Body of pancreas (tissue), 4 donors: ENCODE measurements at regions not wholly inside any gene's neighbourhood (a gene's known extent, or its start where the extent isn't known, plus 50 kb on each side); places are given as distances from the start of the nearest gene placed in this dataset.

Source experiments
- ATAC-seq: fragments of 150-250 bp; one replicate; pipeline ENCODE4 v1.9.1; 2016
- DNase-seq, 4 donors: peaks; one replicate each; pipeline ENCODE4 v3.0.0-alpha.2; 2019
- H3K27ac ChIP-seq, 4 donors: fragments of 200-600 bp; sonication (generic); 1 replicate in 3 of 4; 2 replicates in 1 of 4; pipeline versions ENCODE4 v1.5.1 to v1.6.1; 2016 to 2019; ENCODE audit warnings: mild to moderate bottlenecking in 1 of 4, mixed read lengths in 1 of 4, moderate library complexity in 1 of 4
- H3K27me3 ChIP-seq, 2 donors: fragments of 200-600 bp; sonication (generic); one replicate each; pipeline ENCODE4 v1.6.0; 2016; ENCODE audit warnings: mild to moderate bottlenecking in 1 of 2
- H3K36me3 ChIP-seq, 2 donors: fragments of 200-600 bp; sonication (generic); replicated peaks in 1 of 2; 2 replicates each; pipeline ENCODE4 v1.5.1; 2016; ENCODE audit warnings: low read depth in 2 of 2; ENCODE audit not compliant: insufficient read depth in 1 of 2
- H3K4me1 ChIP-seq: fragments of 200-600 bp; sonication (generic); one replicate; pipeline ENCODE4 v1.6.0; 2016
- H3K4me3 ChIP-seq, 2 donors: fragments of 200-600 bp; sonication (generic); 1 replicate in 1 of 2; 2 replicates in 1 of 2; pipeline ENCODE4 v1.5.1; 2016 to 2019
- H3K9me3 ChIP-seq, 3 donors: fragments of 200-600 bp; sonication (generic); 1 replicate in 2 of 3; 2 replicates in 1 of 3; pipeline ENCODE4 v1.5.1; 2016
- POLR2A ChIP-seq, 3 donors: fragments of 450-650 bp; IDR thresholded peaks; one replicate each; pipeline ENCODE4 v1.6.1; 2016; ENCODE audit warnings: antibody characterized with exemption in 3 of 3, mild to moderate bottlenecking in 2 of 3
- WGBS, 2 donors: methylation state at CpG; one replicate each; pipeline ENCODE4 v1.1.5; 2017; 5-methylcytosine and 5-hydroxymethylcytosine counted together
- intact Hi-C: fragments of 100-400 bp; cut with DNase I; formaldehyde crosslinking; loops from one replicate; pipeline ENCODE4 v1.15.1; 2023
- TF ChIP-seq, protein P1 (sequence below), 7 experiments: fragments of 450-650 bp in 4 of 7; fragments of 200-600 bp in 3 of 7; sonication (generic) in 3 of 7; IDR thresholded peaks; one replicate each; pipeline ENCODE4 v1.5.1; 2016 to 2019; ENCODE audit warnings: antibody characterized with exemption in 7 of 7

DNA sequence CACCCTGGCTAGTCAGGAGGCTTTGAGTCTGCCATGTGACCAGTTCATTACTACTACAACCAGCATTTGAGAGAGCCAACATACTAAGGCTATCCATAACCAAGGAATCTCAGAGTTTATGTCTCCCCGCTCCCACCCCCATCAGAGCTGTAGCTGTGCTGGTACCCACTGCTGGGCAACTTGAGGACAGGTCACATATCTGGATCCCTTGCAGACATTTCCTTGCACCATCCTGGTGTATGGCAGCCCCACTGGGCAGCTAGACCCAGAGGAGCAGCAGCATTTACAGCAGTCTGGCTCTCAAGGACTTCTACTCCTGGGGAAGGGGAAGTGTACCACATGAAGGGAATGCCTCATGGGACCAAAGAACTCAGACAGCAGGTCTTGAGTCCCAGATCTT, 160.8 kb upstream of the ST8SIA2 start:
- TF ChIP-seq POLR2A (IDR thresholded peaks at IDR 0.05), result no peak
- WGBS, 2 donors, result 75 to 92% methylated on average over 1 of the region's 1 CpG
- no peaks in the 10 kb centered on the region for H3K9me3 ChIP-seq
- no peaks in the 10 kb centered on the region for H3K27me3 ChIP-seq
- DNase-seq (no peak), ATAC-seq (no peak)
- no peaks in the 10 kb centered on the region for H3K36me3 ChIP-seq
- H3K27ac ChIP-seq, result no peak overlapping the region
- intact Hi-C loops, result no loop called here
- H3K4me1 ChIP-seq, result no peaks in the 10 kb centered on the region
- no peak overlapping the region for H3K4me3 ChIP-seq

DNA sequence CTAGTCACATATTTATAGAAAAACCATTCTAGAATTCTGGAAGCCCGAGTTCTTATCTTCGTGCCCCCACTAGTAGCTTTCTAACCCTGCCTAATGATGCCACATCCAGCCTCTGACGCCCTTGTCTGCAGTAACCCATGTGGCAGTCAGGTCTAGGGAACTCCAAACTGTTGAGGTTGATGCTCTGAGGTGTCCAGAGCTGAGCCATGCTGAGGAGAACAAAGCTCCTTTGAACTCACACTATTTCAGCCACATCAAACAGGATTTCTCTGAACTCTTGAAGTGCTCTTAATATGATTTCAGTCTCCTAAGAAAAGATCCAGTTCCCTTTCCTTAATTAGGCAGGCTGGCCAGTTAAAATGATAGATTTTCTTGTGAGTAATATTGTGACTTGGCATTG, 150.5 kb upstream of the ST8SIA2 start:
- Histone ChIP-seq H3K9me3 (no peaks in the 10 kb centered on the region), H3K27ac (no peak overlapping the region), H3K4me3 (no peak overlapping the region), H3K27me3 (no peaks in the 10 kb centered on the region), H3K36me3 (no peaks in the 10 kb centered on the region), H3K4me1 (no peaks in the 10 kb centered on the region)
- no peak for ATAC-seq
- no peak for DNase-seq
- intact Hi-C loops, result no loop called here
- TF ChIP-seq, protein P1, sequence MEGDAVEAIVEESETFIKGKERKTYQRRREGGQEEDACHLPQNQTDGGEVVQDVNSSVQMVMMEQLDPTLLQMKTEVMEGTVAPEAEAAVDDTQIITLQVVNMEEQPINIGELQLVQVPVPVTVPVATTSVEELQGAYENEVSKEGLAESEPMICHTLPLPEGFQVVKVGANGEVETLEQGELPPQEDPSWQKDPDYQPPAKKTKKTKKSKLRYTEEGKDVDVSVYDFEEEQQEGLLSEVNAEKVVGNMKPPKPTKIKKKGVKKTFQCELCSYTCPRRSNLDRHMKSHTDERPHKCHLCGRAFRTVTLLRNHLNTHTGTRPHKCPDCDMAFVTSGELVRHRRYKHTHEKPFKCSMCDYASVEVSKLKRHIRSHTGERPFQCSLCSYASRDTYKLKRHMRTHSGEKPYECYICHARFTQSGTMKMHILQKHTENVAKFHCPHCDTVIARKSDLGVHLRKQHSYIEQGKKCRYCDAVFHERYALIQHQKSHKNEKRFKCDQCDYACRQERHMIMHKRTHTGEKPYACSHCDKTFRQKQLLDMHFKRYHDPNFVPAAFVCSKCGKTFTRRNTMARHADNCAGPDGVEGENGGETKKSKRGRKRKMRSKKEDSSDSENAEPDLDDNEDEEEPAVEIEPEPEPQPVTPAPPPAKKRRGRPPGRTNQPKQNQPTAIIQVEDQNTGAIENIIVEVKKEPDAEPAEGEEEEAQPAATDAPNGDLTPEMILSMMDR (IDR thresholded peaks at IDR 0.05), result no peak
- no peak for TF ChIP-seq POLR2A (IDR thresholded peaks at IDR 0.05)
- WGBS, 2 donors, result 31 to 44% methylated on average over 3 of the region's 3 CpGs

DNA sequence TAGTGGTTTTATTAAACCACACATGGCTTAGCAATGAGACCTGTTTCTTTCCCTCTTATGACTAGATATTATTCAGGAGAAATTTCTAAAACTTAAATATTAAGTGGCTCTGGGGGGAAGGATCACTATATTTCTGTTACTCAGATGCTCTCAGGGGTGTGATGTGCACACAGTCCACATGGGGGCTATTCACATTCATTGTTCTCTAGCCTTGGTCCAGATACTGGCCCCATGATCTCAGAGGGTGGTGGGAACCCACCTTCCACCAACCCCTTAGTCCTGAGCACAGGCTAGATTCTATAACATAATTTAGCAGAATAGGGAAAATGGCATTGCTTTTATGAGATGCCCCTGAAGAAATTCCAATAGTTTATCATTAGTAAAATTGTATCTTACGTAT, 149.0 kb upstream of the ST8SIA2 start:
- H3K4me1 ChIP-seq, result no peaks in the 10 kb centered on the region
- intact Hi-C loops, result no loop called here
- DNase-seq (no peak), ATAC-seq (no peak)
- H3K27me3 ChIP-seq, result no peaks in the 10 kb centered on the region
- no peak overlapping the region for H3K4me3 ChIP-seq
- 56 to 64% methylated on average over 1 of the region's 1 CpG for WGBS, 2 donors
- no peak overlapping the region for H3K27ac ChIP-seq
- no peaks in the 10 kb centered on the region for H3K9me3 ChIP-seq
- H3K36me3 ChIP-seq, result no peaks in the 10 kb centered on the region
- TF ChIP-seq POLR2A (IDR thresholded peaks at IDR 0.05), result no peak
- TF ChIP-seq, protein P1 (IDR thresholded peaks at IDR 0.05), result no peak

DNA sequence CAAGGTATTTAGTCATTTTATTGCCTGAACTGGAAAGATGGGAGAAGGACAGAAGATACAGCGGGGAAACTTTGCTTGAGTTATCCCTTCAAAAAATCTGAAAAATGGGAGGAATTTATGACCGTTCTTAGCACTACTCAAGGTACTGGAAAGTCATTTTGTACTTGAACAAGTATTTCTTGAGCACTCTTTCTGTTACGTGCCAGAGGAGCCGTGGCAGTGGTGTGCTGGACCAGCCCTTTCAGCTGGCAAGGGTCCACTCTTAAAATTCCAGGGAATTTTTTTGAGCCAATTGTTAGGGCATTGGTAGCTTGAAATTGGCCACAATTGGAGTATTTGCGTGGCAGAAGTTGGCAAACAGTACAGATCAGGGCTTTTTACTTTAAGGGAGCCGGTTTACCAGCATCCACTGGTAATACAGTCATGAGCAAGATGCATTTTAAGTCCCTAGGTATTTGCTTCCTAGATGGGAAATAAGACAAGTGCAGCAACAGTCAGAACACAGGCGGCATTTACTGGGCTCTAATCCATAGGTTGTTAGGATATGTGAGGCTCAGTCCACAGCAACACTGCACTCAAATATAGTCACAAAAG, 145.9 kb upstream of the ST8SIA2 start:
- Histone ChIP-seq H3K4me1 (no peaks in the 10 kb centered on the region), H3K9me3 (no peaks in the 10 kb centered on the region), H3K36me3 (no peaks in the 10 kb centered on the region), H3K27ac (no peak overlapping the region), H3K27me3 (no peaks in the 10 kb centered on the region), H3K4me3 (no peak overlapping the region)
- intact Hi-C loops, result no loop called here
- ATAC-seq (no peak), DNase-seq (no peak)
- TF ChIP-seq POLR2A (IDR thresholded peaks at IDR 0.05), result no peak
- WGBS, 2 donors, result 63 to 67% methylated on average over 7 of the region's 7 CpGs

DNA sequence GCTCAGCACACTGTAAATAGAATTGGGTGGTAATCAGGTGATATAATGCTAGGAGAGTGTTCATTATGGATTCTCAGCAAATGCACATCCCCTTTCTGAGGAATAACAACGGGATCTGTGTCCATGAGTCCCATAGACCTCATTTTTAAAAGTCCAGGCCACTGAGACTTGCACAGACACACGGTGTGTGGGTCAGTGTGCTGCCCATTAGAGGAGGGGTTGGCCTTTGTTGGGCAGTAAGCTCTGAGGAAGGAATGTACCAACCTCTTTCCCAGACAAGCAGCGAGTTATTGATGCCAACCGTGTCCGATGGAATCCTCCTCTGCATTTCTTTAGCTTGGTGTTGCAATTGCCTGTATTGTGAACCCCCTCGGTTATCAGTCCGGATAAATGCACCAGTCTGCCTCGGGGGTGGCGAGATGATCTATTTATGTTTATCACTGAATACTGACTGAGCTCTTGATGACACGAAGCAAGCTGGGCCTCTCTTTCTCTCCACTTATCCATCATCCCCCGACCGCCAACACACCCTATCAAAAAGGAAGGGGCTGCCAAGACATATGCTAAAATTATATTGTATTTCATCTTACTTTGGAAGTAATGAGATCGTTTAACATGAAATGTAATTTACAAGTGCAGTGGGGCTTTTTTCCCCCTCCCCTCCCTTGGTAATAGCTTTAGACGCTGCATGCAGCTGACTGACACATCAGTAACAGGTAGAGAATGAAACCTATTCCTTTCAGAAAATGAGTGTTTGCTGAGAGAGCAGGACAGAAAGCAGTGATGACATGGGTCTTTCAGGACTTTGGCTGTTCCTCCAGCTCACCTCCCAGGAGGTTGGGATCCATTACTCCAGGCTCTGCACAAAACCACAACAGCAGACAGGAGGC, 126.6 kb upstream of the ST8SIA2 start:
- Histone ChIP-seq H3K4me3 (no peak overlapping the region), H3K27me3 (no peaks in the 10 kb centered on the region), H3K9me3 (no peaks in the 10 kb centered on the region), H3K27ac (no peak overlapping the region), H3K36me3 (no peaks in the 10 kb centered on the region), H3K4me1 (no peaks in the 10 kb centered on the region)
- 50 to 54% methylated on average over 14 of the region's 14 CpGs for WGBS, 2 donors
- no peak for DNase-seq
- intact Hi-C loops, result no loop called here
- ATAC-seq, result no peak
- no peak for TF ChIP-seq POLR2A (IDR thresholded peaks at IDR 0.05)
- TF ChIP-seq, protein P1 (IDR thresholded peaks at IDR 0.05), result no peak
